SJSA1 (cell line): ENCODE measurements at regions not wholly inside any gene's neighbourhood (a gene's known extent, or its start where the extent isn't known, plus 50 kb on each side); places are given as distances from the start of the nearest gene placed in this dataset.
"Not testable (repeated sequence)": the region's sequence is repeated elsewhere in the genome, so short reads cannot be mapped to it uniquely, and the experiment has no call there.

ENCODE experiments used
- DNase-seq, 2 experiments: peaks; one replicate each; pipeline ENCODE4 v3.0.0-alpha.2; 2015 to 2020; ENCODE audit warnings: low spot score in 2 of 2, low read depth in 1 of 2
- H3K27ac ChIP-seq: fragments of 250-450 bp; sonication (Bioruptor Pico); 2 replicates; pipeline ENCODE4 v1.5.1; 2020; ENCODE audit warnings: mild to moderate bottlenecking, moderate library complexity
- H3K27me3 ChIP-seq: fragments of 250-450 bp; sonication (Bioruptor Pico); replicated peaks from 2 replicates; pipeline ENCODE4 v1.5.1; 2020; ENCODE audit warnings: mild to moderate bottlenecking, moderate library complexity
- H3K36me3 ChIP-seq: fragments of 250-450 bp; sonication (Bioruptor Pico); 2 replicates; pipeline ENCODE4 v1.5.1; 2020; ENCODE audit warnings: mild to moderate bottlenecking
- H3K4me1 ChIP-seq: fragments of 250-450 bp; sonication (Bioruptor Pico); replicated peaks from 2 replicates; pipeline ENCODE4 v1.6.1; 2021; ENCODE audit warnings: mild to moderate bottlenecking
- H3K4me3 ChIP-seq: fragments of 250-450 bp; sonication (Bioruptor Pico); 2 replicates; pipeline ENCODE4 v1.5.1; 2020; ENCODE audit warnings: mild to moderate bottlenecking
- H3K9me3 ChIP-seq: fragments of 250-450 bp; sonication (Bioruptor Pico); replicated peaks from 2 replicates; pipeline ENCODE4 v1.5.1; 2020; ENCODE audit warnings: mild to moderate bottlenecking

DNA sequence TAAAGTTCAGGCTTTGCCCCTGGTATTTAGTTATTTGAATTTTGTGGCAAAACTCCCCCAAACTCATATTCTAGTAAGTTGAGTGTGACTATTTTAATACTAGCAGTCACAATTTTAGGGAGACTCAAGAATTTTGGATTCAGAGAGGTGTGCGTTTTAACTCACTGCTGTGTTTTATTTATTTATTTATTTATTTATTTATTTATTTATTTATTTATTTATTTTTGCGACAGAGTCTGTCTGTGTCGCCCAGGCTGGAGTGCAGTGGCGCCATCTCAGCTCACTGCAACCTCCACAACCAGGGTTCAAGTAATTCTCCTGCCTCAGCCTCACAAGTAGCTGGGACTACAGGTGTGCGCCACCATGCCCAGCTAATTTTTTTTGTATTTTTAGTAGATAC lies 269.3 kb upstream of the TBL1XR1 start:
- DNase-seq, H3K27me3 ChIP-seq, H3K36me3 ChIP-seq, H3K4me3 ChIP-seq, H3K9me3 ChIP-seq, H3K27ac ChIP-seq: not testable (repeated sequence)
- peaks cover 19% of the 10 kb centered on the region for H3K4me1 ChIP-seq

DNA sequence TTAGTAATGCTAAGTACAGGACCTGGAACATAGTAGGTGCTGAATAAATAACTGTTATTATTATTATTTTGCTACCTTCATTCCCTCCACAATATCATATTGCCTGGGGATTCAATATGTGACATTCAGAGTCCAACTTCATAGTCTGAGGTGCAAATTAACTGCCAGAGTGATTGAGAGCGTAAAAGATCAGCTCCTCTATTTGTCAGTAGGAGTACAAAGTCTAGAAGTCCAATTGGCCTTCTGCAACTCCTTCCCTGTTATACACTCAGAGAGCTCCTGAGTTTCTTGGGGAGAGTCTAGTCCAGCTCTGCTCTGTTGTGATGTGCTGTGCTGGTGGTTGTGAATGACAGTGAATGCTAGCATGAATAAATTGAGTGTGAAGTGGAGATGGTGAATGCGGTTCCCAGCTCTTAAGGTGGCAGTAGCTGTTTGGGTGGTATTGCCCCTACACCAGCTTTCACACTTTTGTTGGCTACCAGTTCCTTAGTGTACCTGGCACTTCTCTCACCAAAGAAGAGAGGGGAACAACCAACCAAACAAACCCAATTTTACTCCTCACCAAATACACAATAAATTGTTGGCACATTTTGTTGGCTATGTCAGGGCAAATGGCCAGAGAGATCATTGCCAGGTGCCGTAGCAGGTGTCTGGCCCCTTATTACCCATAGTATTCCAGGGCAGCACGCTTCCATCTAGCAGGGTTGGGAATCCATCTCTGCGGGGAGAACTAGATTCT lies 270.1 kb upstream of the TBL1XR1 start:
- Histone ChIP-seq H3K27ac (no peak overlapping the region), H3K9me3 (no peaks in the 10 kb centered on the region), H3K4me3 (no peak overlapping the region), H3K4me1 (peaks cover 19% of the 10 kb centered on the region), H3K27me3 (no peaks in the 10 kb centered on the region), H3K36me3 (no peaks in the 10 kb centered on the region)
- DNase-seq, result no peak

DNA sequence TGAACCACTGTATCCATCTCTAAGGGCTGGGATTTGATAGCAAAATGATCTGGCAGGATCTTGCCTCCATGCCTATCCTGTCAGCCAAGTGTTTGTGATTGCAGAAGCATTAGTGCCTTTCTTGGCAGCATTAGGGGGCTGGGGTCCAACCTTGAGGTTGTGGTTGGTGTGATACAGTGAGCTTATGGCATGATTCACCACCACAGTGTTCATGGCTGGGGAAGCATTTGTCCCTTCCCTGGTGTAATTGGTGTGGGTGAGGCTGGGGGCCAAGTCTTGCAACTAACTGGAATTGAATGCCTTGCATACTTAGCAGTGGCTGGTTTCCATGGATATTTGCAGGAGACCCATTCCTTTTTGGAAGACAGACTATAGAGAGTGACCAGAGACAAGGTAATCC lies 271.0 kb upstream of the TBL1XR1 start:
- H3K9me3 ChIP-seq, result no peaks in the 10 kb centered on the region
- no peaks in the 10 kb centered on the region for H3K36me3 ChIP-seq
- no peak overlapping the region for H3K4me3 ChIP-seq
- peak; percentile 25 to 50 for DNase-seq
- no peaks in the 10 kb centered on the region for H3K27me3 ChIP-seq
- H3K27ac ChIP-seq, result no peak overlapping the region
- peaks cover 16% of the 10 kb centered on the region for H3K4me1 ChIP-seq

- Histone ChIP-seq H3K27ac (no peak overlapping the region), H3K9me3 (no peaks in the 10 kb centered on the region)
Observed at GRCh38 chr3:177468816-177469215, 271.5 kb upstream of the TBL1XR1 start.

DNA sequence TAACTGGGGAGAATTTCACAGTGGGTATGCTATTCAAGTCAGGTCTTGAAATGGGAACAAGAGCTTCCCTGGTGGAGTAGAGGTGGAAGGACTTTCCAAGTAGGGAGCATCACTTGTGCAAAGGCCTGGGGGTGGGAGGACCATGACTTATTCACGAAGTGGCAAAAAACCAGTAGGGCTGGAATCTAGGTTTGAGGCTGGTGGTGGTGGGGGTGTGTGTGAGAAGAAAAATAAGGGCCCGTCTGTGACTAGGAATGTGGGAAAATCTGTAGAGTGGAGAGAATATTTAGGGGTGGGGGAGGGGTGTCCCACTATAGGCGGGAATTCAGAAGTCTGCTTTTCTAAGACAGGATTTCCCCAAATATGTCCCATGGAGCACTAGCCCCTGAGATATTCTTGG lies 271.9 kb upstream of the TBL1XR1 start:
- H3K4me1 ChIP-seq, result peaks cover 7% of the 10 kb centered on the region
- no peaks in the 10 kb centered on the region for H3K36me3 ChIP-seq
- H3K27me3 ChIP-seq, result no peaks in the 10 kb centered on the region
- DNase-seq, result no peak
- no peaks in the 10 kb centered on the region for H3K9me3 ChIP-seq
- no peak overlapping the region for H3K4me3 ChIP-seq
- no peak overlapping the region for H3K27ac ChIP-seq

More at GRCh38 chr3:177468816-177469215, 271.5 kb upstream of the TBL1XR1 start:
- Histone ChIP-seq H3K36me3 (no peaks in the 10 kb centered on the region), H3K4me1 (peaks cover 11% of the 10 kb centered on the region), H3K4me3 (no peak overlapping the region), H3K27me3 (no peaks in the 10 kb centered on the region)
- DNase-seq, result no peak

- Histone ChIP-seq H3K27ac (no peak overlapping the region), H3K4me1 (peaks cover 3% of the 10 kb centered on the region; the same call in 1 of the 2 replicates), H3K4me3 (no peak overlapping the region), H3K9me3 (no peaks in the 10 kb centered on the region), H3K27me3 (no peaks in the 10 kb centered on the region), H3K36me3 (no peaks in the 10 kb centered on the region)
- no peak for DNase-seq
Observed at GRCh38 chr3:177470197-177470941, 273.1 kb upstream of the TBL1XR1 start.

DNA sequence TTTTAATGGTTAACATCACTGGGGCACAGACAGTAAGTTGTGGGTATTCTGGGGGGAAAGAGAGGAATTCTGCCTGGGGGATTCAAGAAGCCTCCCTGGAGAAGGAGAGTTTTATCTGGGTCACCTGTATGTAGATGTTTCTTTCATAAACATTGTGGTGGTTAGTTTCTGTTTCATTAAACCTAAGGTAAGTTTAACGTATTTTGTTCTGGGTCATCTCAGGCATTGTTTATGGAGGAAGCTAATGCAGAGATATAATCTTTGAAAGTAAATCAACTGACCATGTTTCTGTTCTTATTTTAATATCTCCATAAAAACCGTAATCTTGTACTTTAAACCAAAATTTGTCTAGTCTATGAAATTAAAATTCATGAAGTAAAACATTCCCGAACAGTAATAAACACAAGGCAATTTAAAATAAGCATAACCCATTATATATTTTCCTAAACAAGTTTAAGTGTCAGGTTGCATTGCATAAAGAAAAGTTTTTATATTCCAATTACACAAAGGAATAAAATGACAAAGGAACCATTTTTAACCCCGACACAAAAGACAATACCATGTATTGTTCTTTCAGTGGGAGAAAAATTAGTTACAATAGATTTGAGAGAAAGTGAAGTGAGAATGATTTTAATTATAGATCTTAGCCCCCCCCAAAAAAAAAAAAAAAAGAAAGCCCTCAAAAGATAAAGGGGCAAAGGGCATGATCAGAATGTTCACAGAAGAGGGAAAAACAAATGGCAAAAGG lies 274.6 kb upstream of the TBL1XR1 start:
- H3K27me3 ChIP-seq, result no peaks in the 10 kb centered on the region
- no peaks in the 10 kb centered on the region for H3K9me3 ChIP-seq
- H3K36me3 ChIP-seq, result no peaks in the 10 kb centered on the region
- H3K27ac ChIP-seq, result no peak overlapping the region
- no peak overlapping the region for H3K4me3 ChIP-seq
- DNase-seq, result no peak
- H3K4me1 ChIP-seq, result 0 out of 2 replicates have a peak, but pooled peaks cover 3% of the 10 kb centered on the region

- H3K9me3 ChIP-seq, result no peaks in the 10 kb centered on the region
- peaks cover 11% of the 10 kb centered on the region for H3K4me1 ChIP-seq
- H3K4me3 ChIP-seq, result no peak overlapping the region
- no peaks in the 10 kb centered on the region for H3K27me3 ChIP-seq
- no peak for DNase-seq
- H3K27ac ChIP-seq, result no peak overlapping the region
- H3K36me3 ChIP-seq, result no peaks in the 10 kb centered on the region
Observed at GRCh38 chr3:177473184-177473583, 275.9 kb upstream of the TBL1XR1 start.

DNA sequence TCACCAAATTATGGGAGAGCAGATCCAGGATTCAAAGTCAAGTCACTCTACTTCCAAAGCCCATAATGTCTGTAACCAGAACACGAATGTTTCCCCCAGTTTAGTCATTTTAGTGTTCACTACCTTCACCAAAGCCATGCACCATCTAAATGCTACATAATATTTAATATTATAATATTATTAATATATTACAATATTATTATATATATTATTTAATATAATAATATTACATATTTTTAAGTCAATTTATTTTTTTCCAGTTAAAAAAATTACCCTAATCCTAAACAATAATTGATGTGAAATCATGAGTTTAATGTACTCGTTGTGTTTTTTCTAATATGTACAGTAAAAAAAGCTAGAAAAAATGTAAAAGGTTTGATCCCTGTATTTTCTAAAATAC lies 276.6 kb upstream of the TBL1XR1 start:
- Histone ChIP-seq H3K4me3 (no peak overlapping the region), H3K9me3 (no peaks in the 10 kb centered on the region), H3K27ac (no peak overlapping the region), H3K4me1 (peaks cover 13% of the 10 kb centered on the region), H3K36me3 (no peaks in the 10 kb centered on the region), H3K27me3 (no peaks in the 10 kb centered on the region)
- DNase-seq, result no peak

DNA sequence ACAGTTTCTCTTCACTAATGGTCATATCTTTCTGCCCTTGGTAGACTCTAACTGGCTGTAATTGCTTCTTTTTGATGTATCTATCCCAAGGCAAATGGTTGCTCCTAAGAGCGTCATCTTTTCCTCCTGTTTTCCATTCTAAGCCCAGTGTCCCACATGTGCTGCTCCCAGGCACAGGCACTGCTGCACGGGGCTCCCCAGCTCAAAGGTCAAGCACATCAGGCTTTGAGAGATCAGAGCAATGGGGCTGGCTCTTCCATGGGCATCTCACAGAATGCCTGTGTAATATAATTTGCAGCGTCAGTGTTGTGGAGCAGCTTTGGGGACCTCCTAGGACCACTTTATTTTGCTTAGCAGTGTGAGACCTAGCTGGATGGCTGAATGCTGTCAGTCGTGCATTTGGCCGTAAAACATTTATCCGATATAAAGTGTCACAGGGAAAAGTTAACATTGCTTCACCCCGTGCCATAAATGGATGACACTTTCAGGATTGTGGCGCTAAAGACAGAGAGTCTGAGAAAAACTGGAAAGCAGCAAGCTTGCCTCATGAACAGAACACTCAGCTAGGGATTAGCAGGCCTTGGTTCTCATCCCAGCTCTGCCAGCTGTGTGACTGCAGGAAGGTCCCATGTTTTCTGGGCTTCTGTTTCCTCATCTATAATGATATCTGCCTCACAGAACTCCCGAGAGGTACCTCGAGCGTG lies 277.5 kb upstream of the TBL1XR1 start:
- Histone ChIP-seq H3K27me3 (no peaks in the 10 kb centered on the region), H3K4me3 (no peak overlapping the region), H3K9me3 (no peaks in the 10 kb centered on the region), H3K4me1 (peaks cover 19% of the 10 kb centered on the region), H3K36me3 (no peaks in the 10 kb centered on the region), H3K27ac (no peak overlapping the region)
- no peak for DNase-seq

DNA sequence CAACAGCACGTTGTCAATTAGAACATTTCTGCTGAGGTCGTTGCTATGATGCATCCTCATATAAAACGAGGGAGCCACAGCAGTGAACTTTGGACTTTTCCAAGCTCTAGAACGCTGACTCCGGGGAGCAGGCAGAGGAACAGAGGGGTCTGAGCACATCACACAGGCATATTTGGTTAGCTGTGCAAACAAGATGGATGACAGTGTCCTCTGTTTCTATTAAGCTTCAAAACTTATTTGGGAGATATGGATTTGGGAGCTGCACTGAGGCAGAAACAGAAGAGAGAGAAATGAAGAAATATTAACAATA lies 278.0 kb upstream of the TBL1XR1 start:
- DNase-seq, result no peak
- Histone ChIP-seq H3K27me3 (no peaks in the 10 kb centered on the region), H3K4me3 (no peak overlapping the region), H3K27ac (no peak overlapping the region), H3K9me3 (no peaks in the 10 kb centered on the region), H3K4me1 (peaks cover 19% of the 10 kb centered on the region), H3K36me3 (no peaks in the 10 kb centered on the region)

DNA sequence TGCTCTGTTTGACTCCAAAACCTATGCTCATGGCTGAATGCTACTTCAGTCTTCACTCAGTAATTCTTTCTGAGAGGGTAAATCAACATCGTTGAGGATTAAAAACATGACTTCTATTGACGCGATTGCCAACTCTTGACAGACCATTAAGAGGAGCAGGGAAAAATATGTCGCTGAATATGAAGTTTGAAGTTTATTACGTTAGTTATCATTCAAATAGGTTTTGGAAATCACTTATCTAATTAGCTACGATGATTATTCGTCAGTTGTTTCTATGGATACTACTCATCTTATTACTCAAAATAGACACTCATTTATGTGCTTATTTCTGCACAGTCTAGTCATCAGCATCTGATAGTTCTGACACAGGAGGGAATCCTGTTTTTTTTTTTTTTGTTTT lies 279.2 kb upstream of the TBL1XR1 start:
- no peaks in the 10 kb centered on the region for H3K27me3 ChIP-seq
- no peaks in the 10 kb centered on the region for H3K9me3 ChIP-seq
- DNase-seq, result no peak
- H3K4me3 ChIP-seq, result no peak overlapping the region
- no peak overlapping the region for H3K27ac ChIP-seq
- H3K36me3 ChIP-seq, result no peaks in the 10 kb centered on the region
- H3K4me1 ChIP-seq, result peaks cover 19% of the 10 kb centered on the region

DNA sequence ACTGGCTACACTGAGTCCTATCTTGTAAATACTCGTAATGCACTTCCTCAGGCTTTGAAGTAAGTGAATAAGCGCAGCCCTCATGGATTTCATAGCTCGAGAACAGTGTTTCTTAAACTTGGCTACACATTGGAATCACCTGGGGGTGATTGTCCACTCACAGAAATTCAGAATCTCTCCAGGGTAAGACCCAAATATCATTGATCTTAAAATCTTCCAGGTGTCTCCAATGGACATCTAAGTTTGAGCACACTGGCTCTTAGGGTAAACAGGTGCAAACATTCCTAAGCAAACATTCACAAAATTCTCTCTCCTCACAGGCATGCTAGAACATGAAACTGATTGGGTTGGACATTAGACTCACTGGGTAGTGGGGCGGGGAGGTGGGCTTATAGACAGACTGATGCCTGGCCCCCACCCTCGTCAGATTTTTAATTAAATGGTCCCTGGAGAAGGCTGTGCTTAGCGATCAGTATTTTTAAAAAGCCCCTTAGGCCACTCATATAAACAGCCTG lies 279.7 kb upstream of the TBL1XR1 start:
- Histone ChIP-seq H3K27ac (no peak overlapping the region), H3K36me3 (no peaks in the 10 kb centered on the region), H3K4me3 (no peak overlapping the region), H3K27me3 (no peaks in the 10 kb centered on the region), H3K9me3 (no peaks in the 10 kb centered on the region), H3K4me1 (peaks cover 19% of the 10 kb centered on the region)
- DNase-seq, result no peak
